Memory B cell (primary cell): ENCODE measurements at regions not wholly inside any gene's neighbourhood (a gene's known extent, or its start where the extent isn't known, plus 50 kb on each side); places are given as distances from the start of the nearest gene placed in this dataset.
"Not testable (repeated sequence)": the region's sequence is repeated elsewhere in the genome, so short reads cannot be mapped to it uniquely, and the experiment has no call there.

ENCODE experiments used
- ATAC-seq: fragments of 150-1000 bp; cut with Tn5 transposase; 2 replicates; pipeline ENCODE4 v1.10.0; 2021; ENCODE audit warnings: low read depth, mild to moderate bottlenecking, moderate library complexity
- DNase-seq, 2 donors: peaks; one replicate each; pipeline ENCODE4 v3.0.0; 2022; ENCODE audit warnings: low spot score in 2 of 2
- H3K27ac Mint-ChIP-seq: one replicate; pipeline ENCODE4 v1.8.0; 2022; ENCODE audit warnings: mild to moderate bottlenecking, moderate library complexity, mixed read lengths
- H3K27me3 Mint-ChIP-seq: one replicate; pipeline ENCODE4 v1.8.0; 2022; ENCODE audit warnings: mixed read lengths
- H3K36me3 Mint-ChIP-seq: one replicate; pipeline ENCODE4 v1.8.0; 2022; ENCODE audit warnings: mild to moderate bottlenecking, mixed read lengths
- H3K4me1 Mint-ChIP-seq: one replicate; pipeline ENCODE4 v1.8.0; 2022; ENCODE audit warnings: mixed read lengths
- H3K4me3 Mint-ChIP-seq: one replicate; pipeline ENCODE4 v1.8.0; 2022; ENCODE audit warnings: mild to moderate bottlenecking, moderate library complexity, mixed read lengths
- H3K9me3 Mint-ChIP-seq: one replicate; pipeline ENCODE4 v1.8.0; 2022; ENCODE audit warnings: mixed read lengths

DNA sequence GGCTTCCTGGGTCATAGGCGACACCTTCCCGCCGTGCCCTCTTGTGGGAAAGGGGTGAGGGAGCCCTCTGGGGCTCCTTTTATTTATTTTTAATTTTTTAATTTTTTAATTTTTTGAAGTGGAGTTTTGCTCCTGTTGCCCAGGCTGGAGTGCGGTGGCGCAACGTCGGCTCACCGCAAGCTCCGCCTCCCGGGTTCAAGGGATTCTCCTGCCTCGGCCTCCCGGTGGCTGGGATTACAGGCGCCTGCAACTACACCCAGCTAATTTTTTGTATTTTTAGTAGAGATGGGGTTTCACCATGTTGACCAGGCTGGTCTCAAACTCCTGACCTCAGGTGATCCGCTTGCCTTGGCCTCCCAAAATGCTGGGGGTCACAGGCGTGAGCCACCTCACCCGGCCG lies 49.9 kb upstream of the ELFN1 start:
- H3K9me3 Mint-ChIP-seq, H3K4me3 Mint-ChIP-seq, H3K36me3 Mint-ChIP-seq, H3K4me1 Mint-ChIP-seq, ATAC-seq, DNase-seq, H3K27ac Mint-ChIP-seq: not testable (repeated sequence)
- peaks cover 14% of the 10 kb centered on the region for H3K27me3 Mint-ChIP-seq

DNA sequence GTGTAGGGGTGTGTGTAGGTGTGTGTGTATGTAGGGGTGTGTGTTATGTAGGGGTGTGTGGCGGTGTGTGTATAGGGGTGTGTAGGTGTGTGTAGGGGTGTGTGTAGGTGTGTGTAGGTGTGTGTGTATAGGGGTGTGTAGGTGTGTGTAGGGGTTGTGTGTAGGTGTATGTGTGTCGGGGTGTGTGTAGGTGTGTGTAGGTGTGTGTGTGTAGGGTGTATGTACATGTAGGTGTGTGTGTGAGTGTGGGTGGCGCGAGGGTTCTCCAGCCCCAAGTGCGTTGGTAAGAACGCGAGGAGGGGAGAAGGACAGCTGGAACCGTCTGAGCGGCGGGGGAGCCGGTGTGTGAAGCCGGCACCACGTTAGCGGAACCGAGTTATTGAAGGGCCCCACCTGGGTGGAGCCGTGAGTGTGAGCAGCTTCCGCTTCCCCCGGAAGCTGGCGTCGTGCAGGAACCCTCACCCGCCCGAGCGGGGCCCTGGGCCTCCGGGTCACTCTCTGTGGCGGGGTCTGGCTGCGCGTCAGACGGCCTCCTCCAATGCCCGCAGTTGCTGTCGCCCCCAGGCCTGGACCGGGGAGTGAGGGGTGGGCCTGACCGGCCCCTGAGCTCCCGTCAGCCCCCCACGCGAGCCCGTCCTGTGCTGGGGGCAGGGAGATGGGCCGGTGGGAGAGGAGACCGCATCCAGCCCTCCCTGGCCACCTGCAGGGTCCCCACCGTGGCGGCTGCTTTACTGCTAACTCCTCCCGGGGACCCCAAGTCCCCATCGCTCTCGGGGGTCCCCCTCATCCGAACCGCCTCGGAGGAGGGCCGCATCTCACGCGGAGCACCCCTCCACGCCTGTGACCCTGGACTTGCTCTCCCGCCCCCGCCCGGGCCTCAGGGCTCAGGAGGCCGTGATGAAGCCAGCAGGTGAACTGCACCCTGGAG lies 49.6 kb upstream of the PSMG3 start:
- Mint-ChIP-seq H3K27ac (no peak overlapping the region), H3K36me3 (no peaks in the 10 kb centered on the region), H3K4me3 (peak overlapping the region; percentile 53), H3K4me1 (peaks cover 3% of the 10 kb centered on the region), H3K9me3 (no peaks in the 10 kb centered on the region), H3K27me3 (peaks cover 14% of the 10 kb centered on the region)
- DNase-seq (no peak), ATAC-seq (peak; percentile 55)
